HL-60 (cell line): ENCODE measurements at regions not wholly inside any gene's neighbourhood (a gene's known extent, or its start where the extent isn't known, plus 50 kb on each side); places are given as distances from the start of the nearest gene placed in this dataset.
"Not testable (repeated sequence)": the region's sequence is repeated elsewhere in the genome, so short reads cannot be mapped to it uniquely, and the experiment has no call there.

ENCODE experiments used
- DNase-seq, 2 experiments: peaks; one replicate each; pipeline ENCODE4 v3.0.0-alpha.2; 2010 to 2020; ENCODE audit warnings: low read depth in 1 of 2, low spot score in 1 of 2
- H3K27ac ChIP-seq: fragments of 250-450 bp; sonication (Bioruptor Pico); replicated peaks from 2 replicates; pipeline ENCODE4 v1.5.1; 2020; ENCODE audit warnings: mild to moderate bottlenecking, moderate library complexity
- H3K27me3 ChIP-seq: fragments of 250-450 bp; sonication (Bioruptor Pico); 2 replicates; pipeline ENCODE4 v1.5.1; 2021; ENCODE audit warnings: mild to moderate bottlenecking, moderate library complexity; ENCODE audit not compliant: insufficient read depth, poor library complexity, severe bottlenecking
- H3K4me3 ChIP-seq: replicated peaks from 2 replicates; pipeline ENCODE4 v1.5.1; 2011; ENCODE audit warnings: mild to moderate bottlenecking, control low read depth, low read length; ENCODE audit not compliant: insufficient read depth
- CTCF ChIP-seq: IDR thresholded peaks from one replicate; pipeline ENCODE4 v1.5.1; 2011; ENCODE audit warnings: low read length, control low read depth, inconsistent platforms; ENCODE audit not compliant: insufficient read depth
- GABPA ChIP-seq: IDR thresholded peaks from 2 replicates; pipeline ENCODE4 v1.6.1; 2012; ENCODE audit warnings: low read depth
- POLR2AphosphoS5 ChIP-seq: IDR thresholded peaks from 2 replicates; pipeline ENCODE4 v1.6.1; 2012; ENCODE audit warnings: low read depth
- REST ChIP-seq: IDR thresholded peaks from 2 replicates; pipeline ENCODE4 v1.6.1; 2012; ENCODE audit warnings: low read depth; ENCODE audit not compliant: insufficient replicate concordance
- SPI1 ChIP-seq: IDR thresholded peaks from 2 replicates; pipeline ENCODE4 v1.6.1; 2012; ENCODE audit warnings: low read depth, mild to moderate bottlenecking, borderline replicate concordance

- not testable (repeated sequence) for H3K4me3 ChIP-seq, H3K27ac ChIP-seq, H3K27me3 ChIP-seq, DNase-seq
Measured at GRCh38 chr22:16090991-16091390, 401.2 kb downstream of the POTEH start.

GRCh38 chr22:16105121-16105520 lies 415.3 kb downstream of the POTEH start:
- H3K4me3 ChIP-seq, H3K27ac ChIP-seq, H3K27me3 ChIP-seq, DNase-seq: not testable (repeated sequence)

GRCh38 chr22:16131456-16131855 lies 441.6 kb downstream of the POTEH start:
- DNase-seq, H3K4me3 ChIP-seq, H3K27ac ChIP-seq, H3K27me3 ChIP-seq: not testable (repeated sequence)

- H3K27me3 ChIP-seq, result no peaks in the 10 kb centered on the region
- DNase-seq, result no peak
- H3K27ac ChIP-seq, result no peak overlapping the region
- TF ChIP-seq REST, result no peak
- TF ChIP-seq CTCF, result no peak
- no peak for TF ChIP-seq GABPA
- no peak for TF ChIP-seq SPI1
- no peak for TF ChIP-seq POLR2AphosphoS5
- no peak overlapping the region for H3K4me3 ChIP-seq
Measured at GRCh38 chr22:16131918-16132317, 442.1 kb downstream of the POTEH start.

- H3K27me3 ChIP-seq, H3K27ac ChIP-seq, H3K4me3 ChIP-seq, DNase-seq: not testable (repeated sequence)
Measured at GRCh38 chr22:16132598-16132997, 442.8 kb downstream of the POTEH start.

GRCh38 chr22:16146101-16146500 lies 446.5 kb downstream of the CCT8L2 start:
- H3K27ac ChIP-seq, H3K4me3 ChIP-seq, DNase-seq, H3K27me3 ChIP-seq: not testable (repeated sequence)

GRCh38 chr22:16146916-16147315 lies 445.7 kb downstream of the CCT8L2 start:
- not testable (repeated sequence) for H3K4me3 ChIP-seq, H3K27ac ChIP-seq

GRCh38 chr22:16177287-16177686 lies 415.3 kb downstream of the CCT8L2 start:
- DNase-seq, result not testable (repeated sequence)

More at GRCh38 chr22:16146916-16147315, 445.7 kb downstream of the CCT8L2 start:
- not testable (repeated sequence) for H3K27me3 ChIP-seq
- peak in 1 of 2 experiments; percentile 10 for DNase-seq

GRCh38 chr22:16183864-16184263 lies 408.7 kb downstream of the CCT8L2 start:
- not testable (repeated sequence) for H3K4me3 ChIP-seq, H3K27ac ChIP-seq, DNase-seq, H3K27me3 ChIP-seq

More at GRCh38 chr22:16177287-16177686, 415.3 kb downstream of the CCT8L2 start:
- H3K27me3 ChIP-seq, H3K4me3 ChIP-seq, H3K27ac ChIP-seq: not testable (repeated sequence)
